GM18909 (cell line): ENCODE measurements at regions not wholly inside any gene's neighbourhood (a gene's known extent, or its start where the extent isn't known, plus 50 kb on each side); places are given as distances from the start of the nearest gene placed in this dataset.

Experiments
- ATAC-seq: cut with Tn5 transposase; IDR thresholded peaks from one replicate; pipeline ENCODE4 v1.9.1; 2021; ENCODE audit warnings: mild to moderate bottlenecking; ENCODE audit not compliant: unreplicated experiment, poor library complexity

- ATAC-seq = no peak
Measured at GRCh38 chr6:155623450-155624178, 168.0 kb upstream of the NOX3 start.

GRCh38 chr6:155614606-155615005, 159.0 kb upstream of the NOX3 start:
- no peak for ATAC-seq

DNA sequence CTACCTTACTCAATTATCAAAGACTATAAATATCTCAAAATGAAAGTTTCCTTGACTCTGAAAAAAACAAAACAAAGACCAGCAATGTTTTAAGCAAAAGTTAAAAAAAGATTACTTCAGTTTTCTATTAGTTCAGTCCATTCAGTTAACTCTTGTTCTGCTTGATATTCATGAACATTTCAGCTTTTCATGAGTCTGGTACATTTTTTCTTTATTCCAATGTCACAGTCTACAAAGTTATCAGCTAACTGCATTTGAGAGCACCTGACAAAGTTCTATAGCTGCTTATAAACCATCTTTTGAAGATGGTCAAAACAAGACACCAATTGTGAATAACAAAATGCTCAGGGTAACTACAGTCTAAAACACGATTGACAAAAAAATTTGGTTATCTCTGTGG, 156.1 kb upstream of the NOX3 start:
- ATAC-seq = no peak

DNA sequence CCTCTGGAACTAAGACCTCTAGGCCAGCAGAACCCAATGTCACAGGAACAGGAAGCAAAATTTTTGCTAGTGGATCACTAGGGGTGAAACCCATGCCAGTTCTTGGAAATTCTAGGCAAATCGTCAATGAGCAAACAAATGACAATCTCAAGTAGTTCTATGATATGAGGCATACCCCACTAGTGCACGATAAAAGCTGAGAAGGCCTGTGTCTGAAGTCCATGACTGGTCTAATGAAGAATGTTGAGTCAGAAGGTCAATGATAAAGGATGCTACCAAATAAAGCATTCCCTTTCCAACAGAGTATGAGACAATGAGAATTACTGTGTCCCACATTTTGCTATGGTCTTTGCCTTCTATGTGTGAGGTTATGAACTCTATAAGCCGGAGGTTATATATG, 149.4 kb upstream of the NOX3 start:
- ATAC-seq = no peak

DNA sequence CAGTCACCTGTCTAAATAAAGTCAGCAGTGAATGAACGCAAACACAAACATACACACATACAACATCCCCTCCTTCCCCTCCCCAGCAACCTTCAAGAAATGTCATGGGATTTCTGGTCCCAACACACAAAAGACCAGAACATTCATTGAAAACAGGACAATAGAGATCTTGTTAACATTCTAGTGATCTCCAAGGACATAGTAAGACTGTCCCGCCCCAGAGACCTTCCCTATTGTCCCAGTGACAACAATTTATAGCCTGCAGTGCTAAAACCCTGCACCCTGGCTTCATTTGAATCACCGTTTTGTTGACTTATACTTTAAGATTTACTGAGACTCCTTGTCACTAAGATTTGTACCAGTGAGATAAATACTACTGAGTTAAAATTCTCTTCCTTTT, 143.9 kb upstream of the NOX3 start:
- ATAC-seq = no peak

DNA sequence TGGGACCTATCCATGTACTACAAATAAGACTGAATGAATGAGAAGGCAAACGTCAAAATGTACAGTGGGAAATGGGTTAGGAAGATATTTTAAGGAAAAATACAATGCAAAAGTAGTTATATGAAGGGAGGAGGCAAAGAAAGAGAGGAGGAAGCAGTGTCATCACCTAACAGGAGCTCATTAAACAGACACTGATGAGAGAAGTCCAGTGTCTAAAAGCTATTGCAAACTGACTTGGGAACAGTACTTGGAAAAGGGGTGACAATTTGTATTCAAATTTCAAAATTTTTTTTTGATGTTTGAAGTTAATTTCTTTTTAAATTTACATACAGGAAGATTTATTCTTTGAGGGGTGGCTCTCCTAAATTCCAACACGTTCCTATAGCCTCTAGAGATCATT, 143.5 kb upstream of the NOX3 start:
- ATAC-seq = no peak

- no peak for ATAC-seq
Measured at GRCh38 chr6:155595284-155595683, 139.6 kb upstream of the NOX3 start.

DNA sequence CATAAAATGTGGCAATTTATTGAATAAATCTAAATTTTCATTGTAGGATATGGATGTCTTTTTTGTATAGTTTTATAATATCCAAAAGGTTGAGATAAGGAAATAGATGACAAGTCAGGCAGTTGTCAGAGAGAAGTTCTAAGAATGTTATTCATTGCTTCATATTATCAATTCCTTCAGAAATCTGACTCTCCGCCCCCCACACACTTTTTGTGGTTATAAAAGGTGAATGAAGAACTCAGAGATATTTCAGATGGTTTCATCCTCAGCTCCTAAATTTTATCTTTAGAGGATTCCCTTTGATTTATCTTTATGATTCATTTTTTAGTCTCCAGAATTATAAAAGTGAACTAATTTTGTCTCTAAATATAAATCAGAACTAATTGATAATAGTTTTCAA, 136.1 kb upstream of the NOX3 start:
- no peak for ATAC-seq

DNA sequence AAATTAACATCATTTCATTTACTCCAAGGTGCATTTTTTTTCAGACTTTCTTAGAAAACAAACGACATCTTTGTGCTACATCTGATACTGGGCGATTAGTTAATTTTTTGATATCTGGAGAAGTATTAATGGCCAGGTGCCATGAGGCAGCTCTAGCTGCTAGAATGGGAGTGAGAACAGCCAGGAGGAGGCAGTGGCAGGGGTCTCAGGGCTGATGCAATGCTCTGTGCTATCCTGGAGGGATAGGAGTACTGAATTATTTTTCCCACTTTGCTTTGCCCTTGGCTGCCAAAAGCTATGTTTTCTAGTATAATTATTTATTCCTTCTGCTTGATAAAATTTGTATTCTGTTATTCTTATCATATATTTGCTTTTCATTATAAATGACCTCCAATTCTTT, 133.6 kb upstream of the NOX3 start:
- no peak for ATAC-seq

- no peak for ATAC-seq
Measured at GRCh38 chr6:155587817-155588216, 132.2 kb upstream of the NOX3 start.

DNA sequence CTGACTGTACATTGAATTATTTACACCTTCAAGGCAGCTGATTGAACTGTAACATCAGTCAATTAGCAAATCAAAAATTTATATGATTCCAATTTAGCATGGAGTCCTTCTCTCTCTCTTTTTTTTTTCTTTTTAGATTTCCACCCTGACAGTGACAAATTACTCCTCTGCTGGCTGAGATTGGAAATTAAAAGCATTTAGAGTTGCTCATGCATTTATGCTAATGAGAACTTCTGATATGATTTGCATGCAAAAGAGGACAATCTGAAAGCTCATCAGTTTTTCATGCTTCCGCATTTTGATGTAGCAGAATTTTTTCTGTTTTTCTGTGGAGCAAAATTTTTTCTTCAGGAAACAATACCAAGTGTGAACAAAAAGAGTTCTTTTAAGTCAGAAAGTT, 130.5 kb upstream of the NOX3 start:
- no peak for ATAC-seq

DNA sequence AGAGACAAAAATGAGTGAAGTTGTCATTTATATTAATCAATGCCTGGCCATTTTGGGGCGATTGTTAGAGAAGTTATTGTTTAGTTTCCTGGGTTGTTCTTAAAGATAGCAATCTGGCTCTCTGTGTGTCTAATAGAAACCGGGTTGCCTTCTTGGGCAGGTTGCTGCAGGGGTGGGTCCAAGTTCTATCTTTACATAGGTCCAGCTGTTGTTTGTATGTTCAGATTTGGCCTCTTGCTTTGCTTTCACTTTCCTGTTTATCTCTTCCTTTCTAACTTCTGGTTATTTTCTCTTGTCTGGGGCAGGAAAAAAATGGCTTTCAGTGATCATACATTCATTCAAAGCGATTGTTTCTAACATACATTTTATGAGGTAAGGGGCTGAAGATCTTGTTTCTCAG, 128.4 kb upstream of the NOX3 start:
- no peak for ATAC-seq

DNA sequence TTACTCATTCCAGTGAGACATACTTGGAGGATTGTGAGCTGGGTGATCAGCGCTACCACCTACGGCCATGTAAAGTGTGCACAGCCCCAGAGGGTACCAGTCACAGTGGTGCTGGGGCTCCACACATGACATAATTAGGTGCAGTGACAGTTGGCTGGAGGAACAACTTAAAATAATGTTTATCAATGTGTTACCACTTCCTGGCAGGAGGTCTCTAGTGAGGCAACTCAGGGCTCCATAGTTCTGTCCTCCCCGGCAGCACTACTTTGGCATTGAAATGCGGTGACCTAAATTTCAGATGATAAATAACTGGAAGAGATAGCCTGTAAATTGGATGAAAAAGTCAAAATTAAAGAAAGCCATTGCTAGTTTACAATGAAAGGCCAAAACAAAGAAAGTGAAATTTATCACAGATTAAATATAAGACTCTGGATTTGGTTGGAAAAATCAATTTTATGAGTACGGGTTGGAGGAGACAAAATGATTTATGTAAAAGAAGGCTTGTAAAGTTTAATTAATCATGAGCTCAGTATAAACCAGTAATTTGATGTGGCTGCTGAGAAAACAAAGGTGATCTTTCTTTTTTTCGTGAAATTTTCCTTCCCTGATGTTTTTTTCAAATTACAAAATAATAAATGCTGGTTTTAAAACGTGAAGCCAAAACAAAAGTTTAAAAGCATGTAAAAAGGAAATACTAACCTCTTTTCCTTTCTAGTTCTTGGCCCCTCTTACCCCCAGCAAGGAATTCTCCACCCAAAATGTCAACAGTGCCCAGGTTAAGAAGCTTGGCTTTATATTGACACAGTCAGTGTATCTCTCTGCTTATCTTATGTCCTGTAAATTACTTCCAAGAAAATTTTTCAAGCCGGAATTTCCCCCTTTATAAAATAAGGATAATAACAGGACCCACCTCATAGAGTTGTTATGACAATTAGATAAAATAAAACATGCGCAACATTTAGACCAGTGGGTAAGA, 126.7 kb upstream of the NOX3 start:
- ATAC-seq = no peak

GRCh38 chr6:155580904-155581303, 125.3 kb upstream of the NOX3 start:
- ATAC-seq = no peak

- no peak for ATAC-seq
Measured at GRCh38 chr6:155578251-155578650, 122.6 kb upstream of the NOX3 start.

- ATAC-seq = no peak
Measured at GRCh38 chr6:155561966-155562364, 106.3 kb upstream of the NOX3 start.

DNA sequence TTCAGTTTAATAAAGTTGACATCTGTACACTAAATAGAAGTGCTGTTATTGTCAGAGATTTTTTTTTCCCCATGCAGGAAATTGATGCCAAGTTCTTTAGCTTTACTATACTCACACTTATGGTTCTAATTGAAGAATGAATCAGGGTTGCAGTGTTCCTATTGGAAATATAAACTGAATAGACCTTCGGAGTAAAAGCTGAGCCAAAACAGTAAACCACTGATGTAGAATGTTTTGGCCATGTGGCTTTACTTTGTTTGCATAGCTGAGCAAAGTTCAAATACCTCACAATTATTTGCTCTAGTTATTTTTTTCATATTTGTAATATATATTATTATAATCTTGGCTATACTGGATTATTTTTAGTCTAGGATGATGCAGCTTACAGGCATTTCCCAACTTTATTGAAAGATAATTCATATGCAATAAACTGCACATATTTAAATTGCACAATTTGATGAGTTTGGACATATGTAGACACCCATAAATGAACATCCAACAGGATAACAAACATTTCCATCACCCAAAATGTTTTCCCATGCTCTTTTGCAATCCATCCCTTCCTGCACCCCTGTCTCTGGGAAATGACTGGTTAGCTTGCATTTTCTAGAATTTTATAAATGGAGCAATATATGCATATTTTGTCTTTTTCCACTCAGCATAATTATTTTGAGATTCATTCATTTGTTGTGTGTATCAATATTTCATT, 105.8 kb upstream of the NOX3 start:
- no peak for ATAC-seq

DNA sequence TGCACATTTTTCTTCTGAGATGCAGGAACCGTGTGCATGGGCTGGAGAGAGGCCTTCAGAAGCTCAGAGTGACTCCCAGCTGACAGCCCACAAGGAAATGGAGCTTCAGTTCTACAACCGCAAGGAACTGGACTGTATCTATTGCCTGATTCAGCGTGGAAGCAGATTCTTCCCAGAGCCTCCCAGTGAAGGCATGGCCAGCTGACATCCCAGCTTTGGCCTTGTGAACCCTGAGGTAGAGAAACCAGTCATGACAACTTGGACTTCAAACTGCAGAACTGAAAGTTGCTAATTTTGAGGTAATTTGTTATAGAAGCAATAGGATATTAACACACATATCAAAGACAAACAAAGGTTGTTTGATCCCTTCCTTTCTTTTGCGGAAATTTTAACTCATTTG, 94.3 kb upstream of the NOX3 start:
- no peak for ATAC-seq

- no peak for ATAC-seq
Measured at GRCh38 chr6:155549028-155549798, 93.6 kb upstream of the NOX3 start.

- no peak for ATAC-seq
Measured at GRCh38 chr6:155548576-155548975, 92.9 kb upstream of the NOX3 start.
